GM12864 (cell line): ENCODE measurements at regions not wholly inside any gene's neighbourhood (a gene's known extent, or its start where the extent isn't known, plus 50 kb on each side); places are given as distances from the start of the nearest gene placed in this dataset.

Experiments used
- DNase-seq: peaks from one replicate; pipeline ENCODE4 v3.0.0-alpha.2; 2011; ENCODE audit warnings: low read depth
- H3K4me3 ChIP-seq: 2 replicates; pipeline ENCODE4 v1.5.1; 2011; ENCODE audit warnings: mild to moderate bottlenecking, low read depth, low read length, control low read depth
- TF ChIP-seq, protein P1 (sequence below): IDR thresholded peaks from 2 replicates; pipeline ENCODE4 v1.5.1; 2011; ENCODE audit warnings: low read depth, mild to moderate bottlenecking, moderate library complexity, low read length, control low read depth, inconsistent platforms; ENCODE audit errors: missing control alignments

DNA sequence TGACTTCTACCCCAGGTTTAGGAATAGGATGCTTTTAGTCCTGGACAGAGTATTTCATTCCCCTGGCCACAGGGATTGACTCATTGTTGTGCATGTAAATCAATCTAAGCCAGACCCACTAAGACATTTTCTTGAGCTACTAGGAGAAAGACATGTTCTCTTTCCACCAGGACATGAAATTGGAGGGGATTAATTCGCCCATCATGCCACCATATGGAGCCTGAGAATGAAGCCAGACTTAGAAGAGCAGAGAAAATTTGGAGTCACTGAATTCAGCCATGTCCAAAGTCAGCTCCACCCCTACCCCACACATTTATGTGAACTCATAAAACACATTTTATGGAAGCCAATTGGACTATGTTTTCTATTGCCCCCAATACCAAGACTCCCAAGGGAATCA, 322.5 kb downstream of the NFIB start:
- DNase-seq = no peak
- TF ChIP-seq, protein P1, sequence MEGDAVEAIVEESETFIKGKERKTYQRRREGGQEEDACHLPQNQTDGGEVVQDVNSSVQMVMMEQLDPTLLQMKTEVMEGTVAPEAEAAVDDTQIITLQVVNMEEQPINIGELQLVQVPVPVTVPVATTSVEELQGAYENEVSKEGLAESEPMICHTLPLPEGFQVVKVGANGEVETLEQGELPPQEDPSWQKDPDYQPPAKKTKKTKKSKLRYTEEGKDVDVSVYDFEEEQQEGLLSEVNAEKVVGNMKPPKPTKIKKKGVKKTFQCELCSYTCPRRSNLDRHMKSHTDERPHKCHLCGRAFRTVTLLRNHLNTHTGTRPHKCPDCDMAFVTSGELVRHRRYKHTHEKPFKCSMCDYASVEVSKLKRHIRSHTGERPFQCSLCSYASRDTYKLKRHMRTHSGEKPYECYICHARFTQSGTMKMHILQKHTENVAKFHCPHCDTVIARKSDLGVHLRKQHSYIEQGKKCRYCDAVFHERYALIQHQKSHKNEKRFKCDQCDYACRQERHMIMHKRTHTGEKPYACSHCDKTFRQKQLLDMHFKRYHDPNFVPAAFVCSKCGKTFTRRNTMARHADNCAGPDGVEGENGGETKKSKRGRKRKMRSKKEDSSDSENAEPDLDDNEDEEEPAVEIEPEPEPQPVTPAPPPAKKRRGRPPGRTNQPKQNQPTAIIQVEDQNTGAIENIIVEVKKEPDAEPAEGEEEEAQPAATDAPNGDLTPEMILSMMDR = no peak
- no peak overlapping the region for H3K4me3 ChIP-seq

DNA sequence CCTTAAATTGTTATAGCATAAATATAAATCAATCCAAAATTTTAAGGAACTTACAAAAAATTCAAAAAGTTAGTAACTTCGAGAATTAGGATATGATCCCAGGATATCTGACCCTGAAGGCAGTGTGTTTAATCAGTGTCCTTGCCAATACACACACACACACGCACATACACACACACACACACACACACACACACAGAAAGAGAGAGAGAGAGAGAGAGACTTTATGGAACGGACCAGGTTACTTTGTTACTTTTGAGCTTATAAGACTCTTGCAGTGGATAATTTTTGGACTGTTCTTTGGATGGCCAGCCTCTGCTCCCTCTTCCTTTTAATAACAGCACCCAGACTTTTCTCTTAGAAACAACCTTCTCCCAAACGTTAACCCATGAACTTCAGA, 322.9 kb downstream of the NFIB start:
- DNase-seq = no peak
- H3K4me3 ChIP-seq = no peak overlapping the region
- TF ChIP-seq, protein P1 = no peak

DNA sequence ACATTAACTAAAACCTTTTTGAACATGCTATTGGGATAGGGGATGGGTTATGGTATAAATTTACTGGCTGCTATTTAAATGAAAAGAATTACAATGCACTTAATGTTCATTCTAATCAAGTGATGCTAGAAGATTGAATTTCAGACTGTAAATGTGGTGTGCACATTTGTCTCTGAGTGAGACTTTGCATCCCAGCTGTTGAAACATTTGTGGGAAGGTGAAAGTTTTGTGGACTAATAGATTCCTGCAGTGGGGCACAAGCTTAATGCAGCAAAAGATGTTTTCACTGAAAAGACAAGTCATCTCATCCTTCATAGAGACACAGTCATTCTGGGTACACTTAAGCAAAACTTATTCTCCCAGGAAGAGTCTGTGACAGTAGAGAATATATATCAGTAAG, 323.6 kb downstream of the NFIB start:
- no peak for DNase-seq
- TF ChIP-seq, protein P1 = no peak

DNA sequence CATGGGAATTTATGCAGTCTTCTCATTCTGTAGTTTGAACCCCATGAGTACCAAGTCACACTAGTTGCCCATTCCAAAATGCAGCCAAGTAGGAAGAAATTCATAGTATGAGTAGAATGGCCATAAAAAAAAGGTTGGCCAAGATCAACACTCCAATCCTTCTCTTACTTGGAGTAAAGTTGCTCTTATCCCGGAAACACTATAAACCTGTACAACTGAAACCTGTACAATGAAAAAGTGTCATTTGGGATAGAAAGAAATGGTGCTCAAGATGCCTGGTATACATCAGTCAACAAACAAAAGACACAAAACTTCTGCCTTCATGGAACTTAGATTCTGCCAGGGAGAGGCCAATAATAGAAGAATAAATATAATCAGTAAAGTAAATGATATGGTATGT, 325.0 kb downstream of the NFIB start:
- DNase-seq = no peak
- TF ChIP-seq, protein P1 = no peak
- no peak overlapping the region for H3K4me3 ChIP-seq

More for the DNA sequence above, 323.6 kb downstream of the NFIB start:
- H3K4me3 ChIP-seq = no peak overlapping the region

DNA sequence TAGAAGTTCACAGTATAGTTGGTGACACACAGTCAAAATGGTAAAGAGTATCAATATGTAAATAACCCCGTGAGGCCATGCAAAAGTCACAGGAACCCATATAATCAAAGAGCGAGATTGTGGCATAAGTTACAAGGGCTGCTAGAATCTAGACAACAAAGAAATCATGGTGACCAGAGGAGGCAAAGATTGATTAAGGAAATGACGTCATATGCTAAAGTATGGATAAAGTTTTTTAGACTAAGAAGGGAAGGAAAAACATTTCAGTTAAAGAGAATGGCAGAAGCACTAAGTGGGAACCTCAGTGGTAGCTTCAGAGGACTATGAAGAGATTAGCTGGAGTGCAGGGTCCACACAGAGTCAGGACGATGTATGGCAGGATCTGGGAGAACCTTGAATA, 330.3 kb downstream of the NFIB start:
- no peak overlapping the region for H3K4me3 ChIP-seq
- DNase-seq = no peak
- TF ChIP-seq, protein P1 = no peak

DNA sequence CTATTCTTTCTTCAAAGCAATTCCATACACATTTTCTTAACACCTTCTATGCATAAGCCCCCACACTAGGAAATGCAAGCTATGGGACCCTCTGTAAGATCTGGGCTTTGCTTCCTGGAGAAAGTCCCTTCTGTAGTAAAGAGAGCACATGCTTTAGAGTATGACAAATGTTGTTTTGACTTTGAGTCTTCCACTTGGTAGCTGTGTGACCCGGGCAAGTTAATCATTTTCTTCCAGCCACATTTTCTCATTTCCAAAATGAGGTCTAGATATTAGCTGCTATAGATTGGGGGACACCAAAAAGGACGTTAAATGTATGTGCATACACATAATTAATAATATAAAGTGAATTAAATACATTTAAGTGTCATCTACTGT, 334.0 kb downstream of the NFIB start:
- no peak for DNase-seq
- TF ChIP-seq, protein P1 = no peak

DNA sequence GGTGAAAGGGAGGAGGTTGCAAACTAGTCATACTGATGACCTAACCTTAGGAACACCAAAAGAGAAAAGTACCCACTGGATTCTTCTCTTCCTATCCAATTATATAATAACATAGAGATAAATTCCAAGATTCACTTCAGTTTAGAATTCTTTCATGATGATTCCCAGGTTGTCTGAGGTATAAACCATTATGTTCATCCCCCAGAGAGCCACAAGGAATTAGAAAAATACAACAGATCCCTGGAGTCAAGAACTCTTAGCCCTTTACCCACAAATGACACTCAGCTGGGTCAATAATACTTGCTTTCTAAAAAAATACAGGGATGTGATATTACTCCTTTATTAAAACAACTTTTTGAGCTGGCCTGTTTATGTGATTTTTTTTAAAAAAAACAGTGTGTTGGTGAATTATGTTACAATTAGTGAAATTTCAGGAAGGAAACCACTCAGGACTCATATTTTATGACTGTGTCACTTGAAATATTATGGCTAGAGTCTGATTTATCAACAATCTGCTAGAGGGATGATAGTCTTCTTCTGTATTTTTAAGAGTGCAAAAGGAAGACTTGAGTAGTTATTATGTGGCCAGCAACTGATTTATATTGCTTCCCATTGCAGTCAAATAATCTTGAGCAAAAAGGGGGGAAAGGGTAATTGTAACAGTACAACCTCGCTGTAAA, 338.2 kb downstream of the NFIB start:
- TF ChIP-seq, protein P1 = no peak
- H3K4me3 ChIP-seq = no peak overlapping the region
- no peak for DNase-seq

More for the DNA sequence above, 334.0 kb downstream of the NFIB start:
- H3K4me3 ChIP-seq = no peak overlapping the region
